GM18858 (cell line): ENCODE measurements at regions not wholly inside any gene's neighbourhood (a gene's known extent, or its start where the extent isn't known, plus 50 kb on each side); places are given as distances from the start of the nearest gene placed in this dataset.

ENCODE experiments used
- ATAC-seq: cut with Tn5 transposase; IDR thresholded peaks from one replicate; pipeline ENCODE4 v1.9.1; 2021; ENCODE audit not compliant: unreplicated experiment

DNA sequence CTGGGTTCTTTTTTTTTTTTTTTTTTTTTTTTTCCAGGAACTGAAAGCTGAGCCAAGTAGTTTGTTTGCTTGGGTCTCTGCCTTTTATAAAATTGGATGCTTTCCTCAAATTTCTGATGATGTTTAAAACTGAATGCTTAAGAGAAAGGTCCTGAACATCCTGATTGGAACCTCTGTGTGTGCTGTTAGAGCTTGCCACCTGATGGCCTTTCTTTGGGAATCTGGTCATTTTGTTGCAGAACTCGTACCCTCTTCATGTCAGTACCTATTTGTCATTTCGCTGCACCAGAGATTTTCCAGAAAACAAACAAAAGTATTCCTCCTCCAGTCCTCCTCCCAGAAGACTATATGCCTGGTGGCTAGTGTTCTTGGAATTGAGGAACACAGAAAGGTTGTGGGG, 81.2 kb upstream of the KLF12 start:
- ATAC-seq, result no peak

DNA sequence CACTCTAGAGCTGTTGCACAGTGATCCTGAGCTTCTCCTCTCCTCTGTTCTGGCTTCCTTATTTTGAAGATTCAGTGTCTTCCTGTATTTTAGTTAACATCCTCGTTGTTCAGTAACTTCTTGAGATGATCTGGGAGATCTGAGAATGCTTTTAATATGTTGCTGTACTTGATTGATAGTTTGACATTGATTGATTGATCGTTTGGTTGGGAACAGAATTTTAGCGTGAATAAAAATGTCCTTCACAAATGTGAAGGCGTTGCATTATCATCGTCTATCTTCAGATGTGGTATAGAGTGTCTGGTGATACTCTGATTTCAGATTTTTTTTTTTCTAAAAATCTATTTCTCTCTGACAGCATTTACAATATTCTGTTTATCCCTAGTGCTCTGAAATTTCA, 80.1 kb upstream of the KLF12 start:
- ATAC-seq, result no peak

DNA sequence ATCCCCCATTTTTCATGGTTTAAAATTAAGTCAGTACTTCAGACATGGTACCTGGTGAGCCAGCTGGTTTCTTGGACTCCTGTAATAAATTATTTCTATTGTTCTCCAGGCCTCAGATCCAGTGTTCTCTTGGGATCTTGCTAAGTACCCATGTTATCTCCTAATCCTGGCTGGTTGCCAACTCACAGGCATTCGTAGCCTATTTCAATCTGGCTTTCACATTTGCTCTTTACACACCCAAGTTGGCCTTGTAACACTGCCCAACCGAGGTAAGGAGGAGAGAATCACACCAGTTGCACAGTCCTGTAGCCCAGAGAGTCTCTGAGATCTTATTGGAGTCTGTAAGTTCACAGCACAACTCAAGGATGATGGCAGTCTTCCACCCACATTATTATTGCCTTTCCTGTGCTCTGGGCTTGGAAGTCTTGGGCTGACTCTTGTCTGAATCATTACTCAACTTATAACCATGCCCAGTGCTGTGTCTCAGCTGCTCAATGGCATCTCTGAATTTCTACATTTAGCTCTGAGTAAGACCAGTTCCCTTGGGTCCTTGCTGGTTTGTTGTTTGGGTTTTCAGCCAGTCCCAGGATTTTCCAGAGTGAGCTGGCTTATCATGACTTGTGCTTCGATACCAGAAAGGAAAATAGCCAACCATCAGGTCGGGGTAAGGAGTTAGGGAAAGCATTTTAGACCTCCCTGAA, 76.6 kb upstream of the KLF12 start:
- no peak for ATAC-seq

DNA sequence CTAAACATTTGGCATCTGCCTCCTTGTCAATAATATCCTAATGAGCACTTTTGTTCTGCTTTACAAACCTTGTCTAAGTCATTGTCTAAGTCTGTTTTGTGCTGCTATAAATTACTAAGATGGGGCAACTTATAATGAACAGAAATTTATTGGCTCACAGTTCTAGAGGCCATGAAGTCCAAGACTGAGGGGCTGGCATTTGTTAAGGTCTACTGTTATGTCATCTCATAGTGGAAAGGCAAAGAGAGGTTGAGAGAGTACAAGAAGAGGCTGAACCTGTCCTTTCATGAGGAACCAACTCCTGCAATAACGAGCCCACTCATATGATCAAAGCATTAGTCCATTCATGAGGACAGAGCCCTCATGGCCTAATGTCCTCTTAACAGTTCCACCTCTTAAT, 72.7 kb upstream of the KLF12 start:
- no peak for ATAC-seq

DNA sequence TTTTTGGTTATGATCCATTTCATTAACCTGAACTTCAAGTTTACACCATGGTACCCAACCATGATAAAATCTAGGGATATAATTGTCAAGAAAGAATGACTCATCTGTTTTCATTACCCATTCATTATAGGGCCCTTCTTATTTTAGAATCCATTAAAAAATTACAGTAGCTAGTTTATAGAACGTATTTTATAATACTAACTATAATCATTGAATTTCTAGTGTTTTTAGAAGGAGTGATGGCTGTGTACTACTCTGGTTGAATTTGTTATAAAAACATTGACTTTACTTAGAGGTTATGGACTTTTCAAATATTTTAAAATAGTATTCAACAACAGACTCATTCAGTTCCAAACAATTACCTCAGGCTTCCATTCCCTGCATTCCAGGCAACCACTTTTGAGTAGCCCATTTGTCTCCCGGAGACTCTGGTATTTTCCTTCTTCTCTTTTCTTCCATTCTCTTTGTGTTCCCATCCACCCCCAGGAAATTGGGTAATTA, 71.9 kb upstream of the KLF12 start:
- ATAC-seq, result no peak

DNA sequence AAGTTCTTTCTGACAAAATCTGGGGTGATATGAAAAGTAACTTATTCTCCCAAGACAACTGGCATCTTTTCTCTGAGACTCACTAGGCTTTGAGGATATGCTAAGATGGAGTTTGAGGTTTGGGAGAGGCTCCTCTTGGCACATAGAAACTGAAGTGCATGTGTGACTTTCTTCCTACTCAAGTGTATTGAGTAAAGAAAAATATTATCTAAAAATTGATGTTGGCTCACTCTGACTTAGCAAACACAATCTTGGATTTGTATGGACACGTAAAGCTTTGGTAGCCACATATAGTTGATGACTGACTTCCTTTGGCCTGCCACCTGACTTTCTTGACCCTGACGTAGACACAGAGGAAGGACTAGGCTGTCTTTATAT, 71.1 kb upstream of the KLF12 start:
- no peak for ATAC-seq

DNA sequence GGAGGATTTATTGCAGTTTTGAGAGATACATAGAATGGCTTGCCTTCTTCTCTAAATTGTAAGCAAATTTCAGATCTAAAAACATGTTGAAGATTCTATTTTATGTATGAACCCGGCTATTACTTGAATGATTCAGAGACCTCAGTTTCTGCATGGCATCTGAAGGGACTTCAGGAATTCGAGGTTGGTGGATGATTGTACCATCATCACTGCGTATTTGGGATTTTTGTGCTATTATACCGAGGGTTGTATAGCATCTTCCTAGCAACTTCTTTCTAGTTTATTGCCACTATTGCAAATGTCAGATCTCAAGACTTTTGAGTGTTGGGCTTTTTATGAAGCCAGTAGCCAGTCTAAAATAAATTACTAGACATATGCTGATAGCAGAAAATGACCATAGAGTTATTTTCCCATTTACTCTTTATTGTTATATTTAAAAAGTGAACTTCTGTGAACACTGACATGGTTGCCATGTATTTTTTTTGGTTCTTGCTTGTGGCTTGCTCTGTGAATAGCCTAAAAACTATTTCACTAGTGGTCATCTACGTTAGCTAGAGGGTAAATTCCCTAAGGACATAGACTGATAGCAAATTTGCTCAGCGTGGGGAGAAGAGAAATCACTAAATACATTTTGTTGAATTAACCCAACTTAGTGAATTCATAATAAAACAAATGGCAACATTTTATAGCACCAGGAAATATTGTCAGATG, 70.6 kb upstream of the KLF12 start:
- ATAC-seq, result no peak

DNA sequence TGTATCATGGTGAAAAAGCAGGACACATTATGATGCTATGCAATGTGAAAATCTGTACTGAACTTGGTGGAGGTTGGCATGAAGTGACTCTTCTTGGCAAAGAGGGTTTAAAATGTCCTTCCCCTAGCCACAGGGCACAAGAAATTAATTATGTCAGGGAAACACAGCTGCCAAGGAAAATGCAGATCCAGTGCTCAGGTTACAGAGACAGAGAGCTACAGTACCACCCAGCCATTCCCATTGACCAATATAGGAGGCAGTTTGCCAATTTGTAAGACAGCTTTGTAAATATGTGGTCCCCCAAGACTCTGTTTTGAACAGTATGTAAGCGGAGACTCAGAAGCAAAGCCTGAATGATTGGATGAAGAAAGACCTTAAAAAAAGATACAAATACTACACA, 69.4 kb upstream of the KLF12 start:
- no peak for ATAC-seq

DNA sequence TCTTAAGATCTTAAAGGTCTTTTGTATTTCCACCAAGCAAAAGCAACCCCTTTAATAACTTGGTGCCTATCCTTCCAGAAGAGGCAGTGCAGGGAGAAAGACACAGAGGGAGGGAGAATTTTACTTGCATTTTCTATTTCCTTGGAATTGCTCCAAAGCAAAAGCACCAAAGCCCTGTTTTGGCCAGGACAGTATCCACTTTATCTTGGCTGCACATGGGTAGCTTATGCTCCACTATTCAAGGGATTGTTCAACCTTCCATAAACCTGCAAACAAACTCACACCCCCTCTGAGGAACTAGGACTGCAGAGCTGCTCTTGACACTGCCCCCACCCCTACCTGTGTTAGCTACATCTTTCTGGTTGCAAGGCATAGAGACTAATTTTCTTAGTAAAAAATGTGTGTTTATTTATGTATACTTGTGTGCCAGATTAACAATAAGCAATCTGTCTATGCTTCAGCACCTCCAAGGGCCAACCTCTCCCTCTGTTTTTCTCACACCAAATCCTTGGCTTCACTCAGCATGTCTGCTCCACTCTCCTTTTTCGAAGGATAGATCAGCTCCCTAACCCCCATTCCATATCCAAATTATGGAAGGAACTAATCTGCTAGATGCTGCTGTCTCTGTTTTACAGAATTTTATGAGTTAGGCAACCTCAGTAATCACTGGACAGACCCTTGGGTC, 68.1 kb upstream of the KLF12 start:
- no peak for ATAC-seq

DNA sequence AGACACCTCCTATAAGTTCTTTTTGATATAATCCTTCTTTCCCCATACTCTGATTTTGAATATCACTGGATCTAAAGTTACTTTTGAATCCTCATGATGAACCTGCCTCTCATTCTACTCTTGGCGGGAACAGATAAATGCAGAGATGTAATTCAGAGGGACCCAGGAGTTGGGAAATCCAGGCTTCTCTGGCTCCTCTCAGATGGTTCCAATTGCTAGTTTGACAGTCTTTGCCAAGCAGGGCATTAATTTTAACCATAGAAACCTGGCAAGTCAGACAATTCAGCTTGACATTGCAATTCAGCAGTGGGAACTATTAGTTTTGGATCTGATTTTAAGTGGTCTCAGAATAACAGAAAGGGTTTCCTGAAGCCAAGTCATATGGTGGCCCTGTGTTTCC, 67.3 kb upstream of the KLF12 start:
- no peak for ATAC-seq

DNA sequence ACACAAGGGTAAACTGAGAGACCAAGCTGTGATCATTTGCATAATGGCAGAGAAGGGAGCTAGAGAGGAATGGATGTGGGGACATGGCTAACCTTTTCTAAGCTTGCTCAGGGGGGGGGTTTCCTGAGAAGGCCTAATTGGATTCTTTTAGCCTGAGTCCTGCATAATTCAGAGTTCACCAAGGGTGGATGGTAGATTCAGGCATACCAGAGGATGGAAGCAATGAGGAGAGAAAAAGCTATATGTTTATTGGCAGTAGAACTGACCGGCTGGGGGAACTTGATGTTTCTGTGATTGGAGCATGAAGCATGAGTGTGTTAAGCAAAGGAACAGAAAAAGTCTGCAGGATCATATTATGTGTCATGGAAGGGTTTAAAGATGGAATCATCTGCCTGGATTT, 65.9 kb upstream of the KLF12 start:
- no peak for ATAC-seq

DNA sequence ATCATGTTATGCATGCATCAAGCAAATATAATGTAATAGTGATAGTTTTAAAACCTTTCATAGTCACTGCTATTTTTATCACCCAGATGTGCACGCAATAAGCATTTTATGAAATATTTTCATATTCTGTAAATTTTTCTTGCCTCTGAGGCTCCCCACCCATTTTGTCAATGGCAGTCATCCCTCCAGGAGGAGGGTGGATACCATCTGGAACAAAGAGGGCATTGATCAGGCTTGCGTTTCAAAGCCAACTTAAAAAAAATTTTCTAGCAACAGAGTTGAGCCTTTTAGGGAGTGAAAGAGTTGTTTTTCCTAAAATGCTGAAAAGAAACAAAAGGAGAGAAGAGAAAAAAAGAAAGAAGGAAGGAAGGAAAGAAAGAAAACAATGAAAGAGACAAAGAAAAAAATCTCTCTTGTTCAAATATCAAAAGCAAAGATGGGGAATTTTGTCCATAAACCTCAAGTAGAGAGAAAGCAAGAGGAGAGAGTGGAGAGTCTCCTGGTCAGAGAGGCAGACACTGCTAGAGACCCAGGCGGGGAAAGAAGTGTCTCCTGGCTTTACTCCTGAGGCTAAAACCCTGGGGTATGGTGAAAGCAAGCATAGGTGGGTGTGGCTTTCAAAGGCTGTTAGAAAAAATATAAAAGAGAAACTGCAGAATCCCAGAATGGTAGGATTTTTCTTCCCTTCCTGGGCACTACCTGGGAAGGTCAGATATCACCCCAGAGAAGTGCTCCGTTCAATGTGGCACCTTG, 63.6 kb upstream of the KLF12 start:
- no peak for ATAC-seq

DNA sequence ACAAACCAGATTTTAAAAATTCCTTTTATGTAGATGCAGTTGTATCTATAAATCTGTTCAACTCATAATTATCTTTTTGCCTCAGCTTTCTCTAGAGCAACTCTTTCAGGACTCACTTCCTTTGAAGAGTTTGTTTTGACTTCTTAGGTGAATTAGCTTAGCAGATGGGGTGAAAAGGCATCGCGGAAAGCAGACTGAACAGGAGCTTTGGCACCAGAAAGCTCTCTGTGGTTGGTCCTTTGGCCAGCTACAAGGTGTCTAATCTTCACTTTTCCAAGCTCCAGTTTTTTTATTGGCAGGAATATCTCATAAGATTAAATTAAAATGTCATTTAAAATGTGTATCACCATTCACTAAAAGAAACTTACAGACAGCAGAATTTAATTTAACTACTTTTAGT, 60.6 kb upstream of the KLF12 start:
- ATAC-seq, result no peak

DNA sequence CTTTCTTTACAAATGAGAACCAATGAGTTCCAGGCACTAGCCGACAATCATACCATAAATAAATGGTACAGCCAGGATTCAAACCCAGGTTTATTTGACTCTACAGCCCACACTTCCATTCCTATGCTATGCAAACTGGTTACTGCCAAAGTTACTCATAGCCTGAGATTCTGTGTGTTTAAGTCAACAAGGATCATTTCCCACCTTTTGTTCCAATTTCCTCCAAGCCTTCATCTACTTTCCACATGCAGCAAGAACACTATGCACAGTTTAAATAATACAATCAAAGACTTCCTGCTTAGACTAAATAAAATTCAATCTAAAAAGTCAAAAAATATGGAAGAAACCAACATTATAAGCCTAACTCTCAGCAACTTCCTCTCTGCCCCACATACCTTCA, 59.2 kb upstream of the KLF12 start:
- ATAC-seq, result no peak

DNA sequence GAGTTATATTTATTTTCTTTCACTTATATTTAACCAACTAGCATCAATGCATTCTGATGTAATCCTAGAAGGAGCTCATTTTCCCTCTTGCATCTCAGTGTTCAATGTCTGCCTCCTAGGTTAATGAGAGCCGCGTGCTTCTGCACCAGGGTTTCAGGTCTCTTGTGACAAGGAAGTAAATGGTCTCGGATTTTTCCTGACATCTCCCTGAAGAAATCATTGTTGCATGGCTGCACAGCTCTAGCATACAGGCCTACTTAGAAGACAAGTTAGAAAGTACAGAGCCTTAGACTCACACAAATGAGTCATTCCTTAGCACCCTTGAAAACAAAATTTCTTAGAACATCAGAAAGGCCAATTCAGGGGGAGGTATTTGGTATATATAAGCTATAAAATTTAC, 57.2 kb upstream of the KLF12 start:
- ATAC-seq, result no peak

DNA sequence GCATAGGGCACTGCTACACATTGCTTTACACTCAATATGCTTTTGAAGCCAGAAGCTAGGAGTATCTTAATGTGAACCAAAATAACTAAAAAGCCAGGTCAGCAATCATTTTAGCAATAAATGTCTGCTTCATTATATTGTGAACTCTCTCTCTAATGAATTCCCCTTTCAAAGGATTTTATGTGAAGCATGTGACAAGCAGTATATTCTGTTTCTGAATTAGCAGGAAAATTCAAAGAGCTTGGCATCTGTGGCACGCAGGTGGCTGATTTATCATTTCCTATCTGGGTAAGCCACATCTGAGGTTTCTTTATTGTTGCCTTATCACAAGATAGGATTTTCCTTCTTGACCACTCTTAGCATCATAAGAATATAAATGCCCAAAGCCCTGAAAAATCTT, 56.8 kb upstream of the KLF12 start:
- no peak for ATAC-seq

DNA sequence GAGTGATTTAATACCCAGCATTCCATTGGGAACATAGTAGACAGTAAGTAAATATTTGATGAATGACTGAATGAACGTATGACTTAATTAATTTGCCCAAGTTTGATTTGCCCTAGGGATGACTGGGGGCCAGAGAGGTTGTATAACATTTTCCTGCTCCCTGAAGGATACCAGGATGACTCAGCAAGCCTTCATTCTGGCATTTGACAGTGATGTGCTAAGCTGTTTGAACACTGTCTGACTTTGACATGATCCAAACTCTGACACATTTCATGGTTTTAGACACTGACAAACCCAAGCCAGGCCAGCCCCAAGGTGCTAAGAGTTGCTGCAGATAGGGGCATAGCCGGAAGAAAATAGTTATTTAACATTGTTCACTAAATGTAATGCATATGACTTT, 53.4 kb upstream of the KLF12 start:
- no peak for ATAC-seq

DNA sequence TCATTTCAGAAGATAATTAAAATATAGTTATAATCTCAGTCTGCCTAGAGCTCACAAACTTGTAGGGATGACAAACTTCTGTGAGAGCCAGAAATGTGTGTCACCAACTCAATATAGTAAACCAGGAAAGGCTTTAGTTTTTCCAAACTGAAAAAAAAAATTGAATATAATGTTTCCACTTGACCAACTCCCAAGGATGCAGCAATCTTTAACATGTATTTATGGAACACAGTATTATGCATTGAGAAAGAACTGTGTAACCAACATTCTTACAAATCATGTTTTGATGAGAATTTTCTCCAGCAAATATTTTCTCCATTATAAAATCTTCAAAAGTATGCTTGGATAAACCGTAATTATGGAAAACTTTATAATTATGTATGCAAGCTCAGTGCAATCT, 50.1 kb upstream of the KLF12 start:
- no peak for ATAC-seq
